ENCODE measurements at regions not wholly inside any gene's neighbourhood (a gene's known extent, or its start where the extent isn't known, plus 50 kb on each side); places are given as distances from the start of the nearest gene placed in this dataset.

- peak; percentile 93 for DNase-seq (ENCODE audit: low read depth)
Observed at GRCh38 chr17:59451706-59452105, 113.7 kb upstream of the DHX40 start.

GRCh38 chr17:59454633-59455105 is 110.7 kb upstream of the DHX40 start:
- DNase-seq (ENCODE audit: low read depth), result peak; percentile 33

DNA sequence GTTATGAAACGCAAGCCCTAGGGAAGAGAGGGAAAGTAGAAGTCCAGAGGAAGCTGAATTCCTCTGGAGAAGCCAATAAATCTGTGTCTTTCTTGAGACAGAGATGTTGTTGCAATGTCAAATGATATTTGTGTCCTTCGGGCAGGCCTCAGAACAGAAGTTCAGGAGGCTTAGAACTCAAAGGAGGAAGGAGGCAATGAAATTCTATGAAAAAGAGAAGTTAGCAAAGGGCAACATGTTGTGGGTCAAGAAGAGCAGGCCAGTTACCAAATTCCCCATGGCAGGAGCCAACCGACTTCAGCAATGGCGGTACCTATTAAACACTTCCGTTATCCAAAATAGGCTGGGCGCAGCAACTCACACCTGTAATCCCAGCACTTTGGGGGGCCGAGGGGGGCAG is 109.0 kb upstream of the DHX40 start:
- no peak for DNase-seq (ENCODE audit: low read depth)

GRCh38 chr17:59456923-59457615 is 108.3 kb upstream of the DHX40 start:
- no peak for DNase-seq (ENCODE audit: low read depth)

GRCh38 chr17:59462385-59462784 is 103.0 kb upstream of the DHX40 start:
- no peak for DNase-seq (ENCODE audit: low read depth)

DNA sequence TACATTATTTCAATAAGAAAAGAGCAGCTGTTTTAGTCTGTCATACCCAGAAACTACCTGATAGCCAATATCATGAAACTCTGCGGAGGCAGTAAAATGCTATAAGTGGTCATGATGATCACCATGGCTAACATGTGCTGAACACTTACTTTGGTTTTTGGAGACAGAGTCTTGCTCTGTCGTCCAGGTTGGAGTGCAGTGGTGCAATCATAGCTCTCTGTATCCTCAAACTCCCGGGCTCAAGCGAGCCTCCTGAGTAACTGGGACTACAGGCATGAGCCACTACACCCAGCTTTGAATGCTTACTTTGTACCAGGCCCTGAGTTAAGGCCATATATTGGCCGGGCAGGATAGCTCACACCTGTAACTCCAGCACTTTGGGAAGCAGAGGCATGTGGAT is 101.2 kb upstream of the DHX40 start:
- DNase-seq (ENCODE audit: low read depth), result no peak

GRCh38 chr17:59465949-59466307 is 99.5 kb upstream of the DHX40 start:
- no peak for DNase-seq (ENCODE audit: low read depth)

DNA sequence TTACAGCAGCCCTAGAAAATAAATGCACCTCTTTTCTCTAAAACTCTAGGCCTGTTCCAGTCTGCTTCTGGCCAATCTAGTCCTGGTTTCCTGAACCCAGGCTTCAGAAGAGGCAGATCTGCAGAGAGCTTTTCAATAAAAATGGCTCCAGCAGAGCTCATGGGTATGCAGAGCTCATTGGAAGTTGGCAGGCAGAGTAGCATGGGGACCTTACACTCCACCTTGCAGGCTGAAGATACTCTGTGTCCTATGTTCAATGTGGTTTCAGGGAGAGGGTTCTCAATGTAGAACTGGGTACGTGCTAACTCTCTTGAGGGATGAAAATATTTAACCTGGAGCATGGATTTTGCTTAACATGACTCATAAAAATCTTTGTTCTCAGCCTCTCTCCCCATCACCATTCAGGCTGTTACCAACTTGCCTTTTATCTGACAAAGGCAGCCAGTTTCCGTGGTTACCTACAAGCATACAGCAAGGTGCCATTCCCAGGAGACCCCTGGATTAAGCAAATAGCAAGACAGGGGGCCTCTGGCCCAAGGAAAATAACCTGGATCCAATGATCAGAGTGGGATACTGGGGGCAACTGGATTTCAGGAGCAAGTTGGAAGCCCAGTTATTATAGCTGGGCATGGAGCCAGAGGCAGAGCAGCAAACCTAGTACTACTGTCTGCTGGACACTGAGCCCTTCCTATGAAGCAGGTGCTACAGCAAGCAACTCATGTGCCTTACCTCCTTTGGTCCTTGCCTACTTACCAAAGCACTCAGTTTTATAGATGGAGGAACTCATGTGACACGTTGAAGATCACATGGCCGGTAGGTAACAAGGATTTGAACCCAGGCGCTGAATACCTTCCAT is 98.2 kb upstream of the DHX40 start:
- no peak for DNase-seq (ENCODE audit: low read depth)

DNA sequence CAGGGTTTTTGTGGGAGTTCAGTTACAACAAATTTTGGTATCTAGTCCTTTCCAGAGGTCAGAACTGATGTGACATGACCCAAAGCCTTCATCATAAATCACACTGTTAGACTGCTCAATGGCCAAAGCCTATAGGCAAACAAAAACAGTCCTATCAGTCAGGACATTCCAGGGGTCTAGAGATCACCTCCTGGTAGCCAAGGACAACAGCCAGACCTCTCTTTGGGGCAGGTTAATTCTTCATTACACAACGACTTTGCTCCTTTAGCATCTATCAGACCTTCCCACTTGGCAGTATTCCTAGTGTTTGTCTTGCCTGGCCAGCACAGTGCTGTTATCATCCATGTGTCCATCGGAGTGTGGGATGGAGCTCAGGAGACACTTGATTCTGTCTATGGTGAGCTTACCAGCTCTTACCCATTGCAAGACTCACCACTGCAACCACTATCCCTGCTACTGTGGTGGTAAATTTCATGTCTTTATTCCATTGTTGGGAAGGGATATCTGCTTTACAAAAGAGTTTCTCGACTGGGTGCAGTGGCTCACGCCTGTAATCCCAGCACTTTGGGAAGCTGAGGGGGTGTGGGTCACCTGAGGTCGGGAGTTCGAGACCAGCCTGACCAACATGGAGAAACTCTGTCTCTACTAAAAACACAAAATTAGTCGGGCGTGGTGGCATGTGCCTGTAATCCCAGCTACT is 95.5 kb upstream of the DHX40 start:
- DNase-seq (ENCODE audit: low read depth), result no peak

- DNase-seq (ENCODE audit: low read depth), result no peak
Observed at GRCh38 chr17:59470624-59471297, 94.6 kb upstream of the DHX40 start.

DNA sequence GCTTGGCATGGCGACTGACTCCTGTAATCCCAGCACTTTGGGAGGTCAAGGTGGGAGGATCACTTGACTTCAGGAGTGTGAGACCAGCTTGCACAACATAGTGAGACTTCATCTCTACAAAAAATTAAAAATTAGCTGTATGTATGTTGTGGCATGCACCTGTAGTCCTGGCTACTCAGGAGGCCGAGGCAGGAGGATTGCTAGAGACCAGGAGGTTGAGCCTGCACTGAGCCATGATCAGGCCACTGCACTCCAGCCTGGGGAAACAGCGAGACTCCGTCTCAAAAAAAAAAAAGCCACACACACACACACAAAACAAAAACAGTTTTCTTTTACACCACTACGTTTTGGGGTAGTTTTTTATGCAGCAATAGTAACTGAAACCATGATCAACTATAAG is 89.0 kb upstream of the DHX40 start:
- DNase-seq (ENCODE audit: low read depth), result no peak

GRCh38 chr17:59479141-59479540 is 86.3 kb upstream of the DHX40 start:
- DNase-seq (ENCODE audit: low read depth), result no peak

DNA sequence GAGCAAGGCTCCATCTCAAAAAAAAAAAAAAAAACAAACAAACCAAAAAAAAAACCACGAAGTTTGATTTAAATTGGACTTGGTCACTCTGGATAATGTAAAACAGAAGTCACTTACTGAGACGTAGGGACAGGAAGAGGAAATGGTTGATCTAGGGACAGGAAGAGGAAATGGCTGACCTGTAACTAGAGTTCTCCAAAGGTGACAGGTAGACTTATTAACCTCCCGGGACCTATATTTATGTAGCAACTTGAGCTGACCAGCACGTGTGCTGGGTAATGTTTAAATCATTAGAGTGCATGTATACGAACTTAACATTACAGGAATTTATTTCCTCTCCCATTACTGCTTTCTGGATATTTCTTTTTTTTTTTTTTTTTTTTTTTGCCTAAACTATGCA is 81.5 kb upstream of the DHX40 start:
- no peak for DNase-seq (ENCODE audit: low read depth)

- peak; percentile 27 for DNase-seq (ENCODE audit: low read depth)
Observed at GRCh38 chr17:59485015-59485414, 80.4 kb upstream of the DHX40 start.

DNA sequence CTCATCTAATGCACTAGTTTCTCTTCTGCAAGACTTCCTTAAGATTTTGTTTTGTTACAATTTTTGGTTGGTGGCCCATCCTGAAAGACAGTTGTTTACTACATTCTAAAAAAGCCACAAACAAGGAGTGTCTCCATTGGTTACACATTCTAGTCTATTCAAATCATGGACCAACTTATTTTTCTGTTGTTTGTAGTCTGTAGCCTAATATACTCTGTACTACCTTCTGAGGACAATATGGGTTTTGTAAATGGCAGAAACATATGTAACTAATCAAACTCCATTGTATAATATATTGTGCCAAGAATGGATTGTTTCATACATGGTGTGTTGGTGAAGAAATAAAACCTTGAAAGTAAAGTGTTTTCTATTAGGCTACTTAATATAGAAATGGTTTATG is 79.5 kb upstream of the DHX40 start:
- no peak for DNase-seq (ENCODE audit: low read depth)

DNA sequence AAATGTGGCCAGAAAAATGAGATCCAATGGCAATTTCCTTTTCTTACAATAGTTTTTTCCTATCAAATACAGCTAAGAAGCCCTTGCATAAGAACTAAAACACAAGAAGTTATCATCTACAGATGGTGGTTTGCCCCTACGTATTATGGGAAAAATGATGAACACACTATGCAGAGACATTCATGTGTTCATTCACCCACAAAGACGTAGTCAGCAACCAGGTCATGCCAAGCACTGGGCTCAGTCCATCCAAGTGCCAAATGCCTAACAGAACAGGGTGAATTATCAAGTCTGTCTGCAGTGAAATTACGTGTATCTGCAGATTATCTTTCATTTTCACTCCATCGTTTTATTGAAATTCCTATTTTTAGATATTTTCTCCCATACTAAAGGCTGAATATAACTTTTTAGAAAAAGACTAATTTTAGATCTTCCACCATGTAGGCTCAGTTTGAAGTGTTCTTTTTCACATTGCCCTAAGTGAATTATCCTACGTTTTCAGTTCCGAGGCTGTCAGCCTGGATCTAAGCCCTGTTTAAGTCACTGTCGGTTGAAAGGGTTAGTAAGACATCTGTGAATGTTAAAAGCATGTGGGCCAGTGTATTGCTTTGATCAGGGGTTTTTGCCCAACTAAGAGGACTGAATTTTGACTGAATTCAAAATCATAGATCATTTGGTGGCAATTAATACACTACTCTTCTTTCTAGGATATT is 78.1 kb upstream of the DHX40 start:
- DNase-seq (ENCODE audit: low read depth), result peak; percentile 36

- DNase-seq (ENCODE audit: low read depth), result no peak
Observed at GRCh38 chr17:59488805-59489204, 76.6 kb upstream of the DHX40 start.

DNA sequence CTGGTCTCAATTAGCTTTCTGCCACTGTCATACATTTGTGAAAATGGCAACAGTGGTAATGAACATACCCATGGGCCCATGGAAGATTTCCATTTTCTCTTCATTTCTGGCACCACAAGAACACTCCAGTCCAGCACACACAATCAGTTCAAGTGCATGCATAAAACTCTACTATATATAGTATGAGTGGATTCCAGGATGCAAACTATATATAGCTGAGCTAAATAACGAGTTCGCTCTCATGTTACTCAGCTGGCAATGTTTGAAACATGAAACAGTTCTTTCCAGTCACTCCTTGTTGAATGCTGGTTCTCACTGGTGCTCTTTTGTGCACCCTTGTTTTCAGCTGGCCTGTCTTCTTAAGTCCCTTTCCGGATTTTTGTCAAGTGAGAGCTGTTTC is 75.2 kb upstream of the DHX40 start:
- no peak for DNase-seq (ENCODE audit: low read depth)

DNA sequence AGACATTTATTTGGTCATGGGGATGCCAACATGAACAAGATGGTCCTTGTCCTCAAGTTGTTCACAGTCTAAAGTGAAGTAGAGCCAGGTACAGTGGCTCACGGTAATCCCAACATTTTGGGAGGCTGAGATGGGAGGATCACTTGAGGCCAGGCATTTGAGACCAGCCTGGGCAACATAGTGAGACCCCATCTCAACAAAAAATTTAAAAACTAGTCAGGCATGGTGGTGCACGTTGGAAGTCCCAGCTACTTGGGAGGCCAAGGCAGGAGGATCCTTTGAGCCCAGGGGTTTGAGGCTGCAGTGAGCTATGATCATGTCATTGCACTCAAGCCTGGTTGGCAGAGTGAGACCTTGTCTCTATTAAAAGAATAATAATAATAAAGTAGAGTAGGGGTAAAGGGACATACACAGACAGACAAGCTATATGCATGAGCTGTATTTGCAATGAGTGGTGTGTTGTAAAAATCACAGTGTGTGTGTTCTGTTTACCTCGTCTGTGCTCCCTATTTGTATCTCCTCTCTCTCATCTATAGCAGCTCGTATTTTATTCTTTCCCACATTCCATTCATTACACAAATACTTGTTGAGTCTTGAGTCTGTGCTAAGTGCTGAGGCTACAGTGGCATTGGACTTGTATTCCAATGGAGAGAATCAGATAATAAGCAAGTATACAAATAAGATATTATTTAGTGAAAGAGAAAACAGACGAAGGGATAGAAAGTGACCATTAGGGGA is 73.9 kb upstream of the DHX40 start:
- DNase-seq (ENCODE audit: low read depth), result no peak

DNA sequence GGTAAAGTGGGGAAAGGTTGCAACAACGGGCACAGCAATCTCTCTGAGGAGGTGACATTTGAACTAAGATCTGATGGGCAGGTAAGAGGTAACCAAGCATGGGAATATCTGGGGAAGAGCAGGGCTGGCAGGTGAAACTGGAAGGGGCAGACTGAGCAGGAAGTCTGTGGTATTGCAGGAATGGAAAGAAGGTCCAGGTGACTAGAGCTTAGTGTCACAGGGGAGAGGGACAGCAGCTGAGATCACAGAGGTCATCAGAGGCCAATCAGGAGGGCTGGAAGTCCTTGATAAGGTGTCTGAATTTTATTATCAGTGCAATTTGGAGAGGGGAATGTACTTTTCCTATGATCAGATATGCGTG is 73.3 kb upstream of the DHX40 start:
- DNase-seq (ENCODE audit: low read depth), result no peak

DNA sequence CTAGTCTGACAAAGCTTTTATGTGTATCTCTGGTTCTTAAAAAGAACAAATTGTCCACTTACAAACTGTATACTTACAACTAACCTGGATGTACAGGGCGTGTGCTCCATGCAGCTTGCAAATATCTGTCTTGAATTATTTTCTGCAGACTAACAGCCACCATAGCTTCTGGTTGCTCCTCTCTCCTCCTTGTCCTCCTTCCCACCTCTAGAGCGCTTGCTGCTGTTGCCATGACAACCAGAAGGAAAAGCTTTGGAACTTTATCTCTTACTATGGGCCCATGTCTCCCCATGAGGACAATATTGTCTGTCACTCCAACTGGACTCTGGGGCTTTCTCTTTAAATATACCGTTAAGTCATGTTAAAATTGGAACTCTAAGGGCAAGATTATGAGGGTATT is 71.5 kb upstream of the DHX40 start:
- no peak for DNase-seq (ENCODE audit: low read depth)

All from ELR (cell line).